ENCODE measurements at regions not wholly inside any gene's neighbourhood (a gene's known extent, or its start where the extent isn't known, plus 50 kb on each side); places are given as distances from the start of the nearest gene placed in this dataset.
"Not testable (repeated sequence)": the region's sequence is repeated elsewhere in the genome, so short reads cannot be mapped to it uniquely, and the experiment has no call there.

DNA sequence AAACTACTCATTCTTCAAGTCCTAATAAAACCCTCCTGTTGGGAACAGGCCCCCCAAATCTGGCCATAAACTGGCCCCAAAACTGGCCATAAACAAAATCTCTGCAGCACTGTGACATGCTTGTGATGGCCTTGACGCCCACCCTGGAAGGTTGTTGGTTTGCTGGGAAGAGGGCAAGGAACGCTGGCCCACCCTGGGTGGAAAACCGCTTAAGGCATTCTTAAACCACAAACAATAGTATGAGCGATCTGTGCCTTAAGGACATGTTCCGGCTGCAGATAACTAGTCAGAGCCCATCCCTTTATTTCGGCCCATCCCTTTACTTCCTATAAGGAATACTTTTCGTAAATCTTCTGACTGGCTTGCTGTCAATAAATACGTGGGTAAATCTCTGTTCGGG lies 404.4 kb downstream of the METTL4 start:
- TF ChIP-seq YY1 (IDR thresholded peaks at IDR 0.05; ENCODE audit: insufficient read depth, insufficient read length); ZNF274 (IDR thresholded peaks at IDR 0.05; ENCODE audit: low read depth, low read length): not testable (repeated sequence)

All from NT2/D1 (cell line).